Smooth muscle cell (in vitro differentiated cells): ENCODE measurements at regions not wholly inside any gene's neighbourhood (a gene's known extent, or its start where the extent isn't known, plus 50 kb on each side); places are given as distances from the start of the nearest gene placed in this dataset.

Experiments
- DNase-seq: peaks from one replicate; lab custom pipeline; 2025; ENCODE audit not compliant: unreplicated experiment; lab: John Stamatoyannopoulos, UW
- H2AFZ ChIP-seq: fragments of 200-600 bp; sonication (generic); 2 replicates; pipeline ENCODE4 v1.6.0; 2016; ENCODE audit warnings: antibody characterized with exemption, low read depth, mild to moderate bottlenecking
- H3F3A ChIP-seq: fragments of 200-600 bp; sonication (generic); 2 replicates; pipeline ENCODE4 v1.6.0; 2017; ENCODE audit warnings: antibody characterized with exemption, low read depth
- H3K27ac ChIP-seq: fragments of 200-600 bp; sonication (generic); 2 replicates; pipeline ENCODE4 v1.5.1; 2016; ENCODE audit warnings: low read depth, mild to moderate bottlenecking
- H3K27me3 ChIP-seq: fragments of 200-600 bp; sonication (generic); 2 replicates; pipeline ENCODE4 v1.6.1; 2016; ENCODE audit warnings: low read depth, mild to moderate bottlenecking
- H3K36me3 ChIP-seq: fragments of 200-600 bp; sonication (generic); 2 replicates; pipeline ENCODE4 v1.5.1; 2016; ENCODE audit warnings: low read depth
- H3K4me1 ChIP-seq: fragments of 200-600 bp; sonication (generic); 2 replicates; pipeline ENCODE4 v1.5.1; 2016; ENCODE audit warnings: low read depth
- H3K4me2 ChIP-seq: fragments of 200-600 bp; sonication (generic); 2 replicates; pipeline ENCODE4 v1.6.0; 2016; ENCODE audit warnings: mild to moderate bottlenecking
- H3K4me3 ChIP-seq: fragments of 200-600 bp; sonication (generic); 2 replicates; pipeline ENCODE4 v1.5.1; 2016; ENCODE audit warnings: mild to moderate bottlenecking
- H3K79me2 ChIP-seq: fragments of 200-600 bp; sonication (generic); 2 replicates; pipeline ENCODE4 v1.6.0; 2016; ENCODE audit warnings: low read depth, mild to moderate bottlenecking
- H3K9ac ChIP-seq: fragments of 200-600 bp; sonication (generic); 2 replicates; pipeline ENCODE4 v1.6.0; 2016; ENCODE audit warnings: low read depth
- H3K9me3 ChIP-seq: fragments of 200-600 bp; sonication (generic); replicated peaks from 2 replicates; pipeline ENCODE4 v1.5.1; 2016; ENCODE audit warnings: low read depth
- H4K20me1 ChIP-seq: fragments of 200-600 bp; sonication (generic); 2 replicates; pipeline ENCODE4 v1.6.0; 2016; ENCODE audit warnings: low read depth
- CTCF ChIP-seq: fragments of 200-600 bp; sonication (generic); IDR thresholded peaks from 2 replicates; pipeline ENCODE4 v1.5.1; 2017; ENCODE audit warnings: borderline replicate concordance, mild to moderate bottlenecking, antibody characterized with exemption; ENCODE audit not compliant: insufficient read depth, poor library complexity, severe bottlenecking
- WGBS: methylation state at CpG from one replicate; pipeline ENCODE4 v1.1.7; 2016; ENCODE audit warnings: low lambda C conversion rate; 5-methylcytosine and 5-hydroxymethylcytosine counted together

- no peaks in the 10 kb centered on the region for H3K79me2 ChIP-seq
- no peaks in the 10 kb centered on the region for H3K9me3 ChIP-seq
- H3K4me2 ChIP-seq = no peak overlapping the region
- no peak overlapping the region for H3K27ac ChIP-seq
- peaks cover 2% of the 10 kb centered on the region for H3K4me1 ChIP-seq
- no peak overlapping the region for H3K4me3 ChIP-seq
- H4K20me1 ChIP-seq = no peaks in the 10 kb centered on the region
- 89% methylated on average over 1 of the region's 1 CpG for whole genome bisulfite sequencing
- no peaks in the 10 kb centered on the region for H3K27me3 ChIP-seq
- no peaks in the 10 kb centered on the region for H3K36me3 ChIP-seq
- H3K9ac ChIP-seq = no peak overlapping the region
- no peak overlapping the region for H2AFZ ChIP-seq
- no peak for TF ChIP-seq CTCF
- H3F3A ChIP-seq = no peaks in the 10 kb centered on the region
- no peak for DNase-seq
Measured at GRCh38 chr4:89545315-89545714, 237.7 kb upstream of the GPRIN3 start.

GRCh38 chr4:89541998-89542397 lies 234.4 kb upstream of the GPRIN3 start:
- Histone ChIP-seq H3K4me3 (no peak overlapping the region), H3K27me3 (no peaks in the 10 kb centered on the region), H3K79me2 (no peaks in the 10 kb centered on the region), H3K4me2 (no peak overlapping the region), H2AFZ (no peak overlapping the region), H3K4me1 (peaks cover 7% of the 10 kb centered on the region), H3K9me3 (no peaks in the 10 kb centered on the region), H3F3A (no peaks in the 10 kb centered on the region), H3K36me3 (no peaks in the 10 kb centered on the region), H4K20me1 (no peaks in the 10 kb centered on the region), H3K27ac (no peak overlapping the region), H3K9ac (no peak overlapping the region)
- no peak for TF ChIP-seq CTCF
- DNase-seq = no peak

GRCh38 chr4:89539797-89540711 lies 232.5 kb upstream of the GPRIN3 start:
- H3K9ac ChIP-seq = no peak overlapping the region
- no peak for TF ChIP-seq CTCF
- WGBS = 84% methylated on average over 2 of the region's 2 CpGs
- no peak overlapping the region for H2AFZ ChIP-seq
- DNase-seq = no peak
- H3K79me2 ChIP-seq = no peaks in the 10 kb centered on the region
- no peak overlapping the region for H3K4me3 ChIP-seq
- peaks cover 7% of the 10 kb centered on the region for H3K4me1 ChIP-seq
- no peaks in the 10 kb centered on the region for H3K9me3 ChIP-seq
- H4K20me1 ChIP-seq = no peaks in the 10 kb centered on the region
- no peaks in the 10 kb centered on the region for H3K27me3 ChIP-seq
- peak overlapping the region; percentile 73 for H3K27ac ChIP-seq
- H3F3A ChIP-seq = no peaks in the 10 kb centered on the region
- peak overlapping the region; percentile 62 for H3K4me2 ChIP-seq
- no peaks in the 10 kb centered on the region for H3K36me3 ChIP-seq

GRCh38 chr4:89539374-89539773 lies 231.8 kb upstream of the GPRIN3 start:
- Histone ChIP-seq H3K79me2 (no peaks in the 10 kb centered on the region), H3K9ac (no peak overlapping the region), H4K20me1 (no peaks in the 10 kb centered on the region), H3K27ac (peak overlapping the region; percentile 73), H2AFZ (peak overlapping the region; percentile 26), H3K4me2 (peak overlapping the region; percentile 62), H3K36me3 (no peaks in the 10 kb centered on the region), H3K4me3 (no peak overlapping the region), H3K9me3 (no peaks in the 10 kb centered on the region), H3K4me1 (peaks cover 7% of the 10 kb centered on the region), H3K27me3 (no peaks in the 10 kb centered on the region), H3F3A (no peaks in the 10 kb centered on the region)
- 14% methylated on average over 3 of the region's 3 CpGs for WGBS
- no peak for DNase-seq
- no peak for TF ChIP-seq CTCF
